ENCODE measurements at regions not wholly inside any gene's neighbourhood (a gene's known extent, or its start where the extent isn't known, plus 50 kb on each side); places are given as distances from the start of the nearest gene placed in this dataset.

GRCh38 chr3:64454768-64455167 is 229.5 kb upstream of the PRICKLE2 start:
- intact Hi-C loops (cut with micrococcal nuclease; ENCODE audit: unreplicated experiment), result no loop called here
- Histone ChIP-seq H3K27ac (ENCODE audit: low read depth, low read length, poor library complexity, severe bottlenecking) (no peak overlapping the region), H3K4me3 (ENCODE audit: low read depth, low read length, poor library complexity, severe bottlenecking) (no peak overlapping the region), H3K9me3 (ENCODE audit: low read depth, low read length, poor library complexity, severe bottlenecking) (no peaks in the 10 kb centered on the region), H3K4me1 (ENCODE audit: insufficient read depth, low read length, poor library complexity, severe bottlenecking) (no peaks in the 10 kb centered on the region), H3K27me3 (replicated peaks; ENCODE audit: insufficient read depth, low read depth, low read length, poor library complexity) (peaks cover 4% of the 10 kb centered on the region), H3K36me3 (ENCODE audit: insufficient read depth, low read length, poor library complexity, severe bottlenecking) (no peaks in the 10 kb centered on the region)
- ChIA-PET CTCF (no interaction called here), POLR2A (ENCODE audit: low non-redundant PET) (no interaction called here)
- no peak for DNase-seq (ENCODE audit: low spot score)
- no TSS peak for BruUV-seq (replicated peaks)
- TF ChIP-seq EZH2 (IDR thresholded peaks at IDR 0.05; ENCODE audit: borderline replicate concordance, low read depth, low read length, poor library complexity, severe bottlenecking) (no peak), CTCF (conservative IDR thresholded peaks at IDR 0.05; ENCODE audit: low read depth, low read length) (no peak)

DNA sequence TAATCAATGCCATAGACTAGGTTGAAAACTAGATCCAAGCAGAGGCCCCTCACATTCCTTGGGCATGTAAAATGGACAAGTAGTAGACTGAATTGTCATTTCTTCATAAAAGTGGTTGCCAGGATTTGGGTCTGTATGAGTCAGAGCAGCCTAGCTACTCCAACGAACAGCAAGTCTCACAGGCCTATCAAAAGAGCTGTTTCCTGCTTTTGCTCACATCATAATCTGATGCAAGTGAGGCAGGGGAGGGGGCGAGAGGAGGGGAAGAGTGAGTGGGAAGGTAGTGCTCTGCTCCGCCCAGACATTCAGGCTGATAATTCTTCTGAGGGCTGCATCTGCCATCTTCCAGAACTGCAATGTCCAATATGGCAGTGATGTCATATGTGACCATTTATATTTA is 228.9 kb upstream of the PRICKLE2 start:
- Histone ChIP-seq H3K27ac (ENCODE audit: low read depth, low read length, poor library complexity, severe bottlenecking) (no peak overlapping the region), H3K4me1 (ENCODE audit: insufficient read depth, low read length, poor library complexity, severe bottlenecking) (no peaks in the 10 kb centered on the region), H3K9me3 (ENCODE audit: low read depth, low read length, poor library complexity, severe bottlenecking) (no peaks in the 10 kb centered on the region), H3K27me3 (replicated peaks; ENCODE audit: insufficient read depth, low read depth, low read length, poor library complexity) (peaks cover 10% of the 10 kb centered on the region), H3K4me3 (ENCODE audit: low read depth, low read length, poor library complexity, severe bottlenecking) (no peak overlapping the region), H3K36me3 (ENCODE audit: insufficient read depth, low read length, poor library complexity, severe bottlenecking) (no peaks in the 10 kb centered on the region)
- intact Hi-C loops (cut with micrococcal nuclease; ENCODE audit: unreplicated experiment), result no loop called here
- CTCF ChIA-PET, result no interaction called here
- DNase-seq (ENCODE audit: low spot score), result no peak
- no TSS peak for BruUV-seq (replicated peaks)
- POLR2A ChIA-PET (ENCODE audit: low non-redundant PET), result no interaction called here
- TF ChIP-seq CTCF (conservative IDR thresholded peaks at IDR 0.05; ENCODE audit: low read depth, low read length) (no peak), EZH2 (IDR thresholded peaks at IDR 0.05; ENCODE audit: borderline replicate concordance, low read depth, low read length, poor library complexity, severe bottlenecking) (no peak)

DNA sequence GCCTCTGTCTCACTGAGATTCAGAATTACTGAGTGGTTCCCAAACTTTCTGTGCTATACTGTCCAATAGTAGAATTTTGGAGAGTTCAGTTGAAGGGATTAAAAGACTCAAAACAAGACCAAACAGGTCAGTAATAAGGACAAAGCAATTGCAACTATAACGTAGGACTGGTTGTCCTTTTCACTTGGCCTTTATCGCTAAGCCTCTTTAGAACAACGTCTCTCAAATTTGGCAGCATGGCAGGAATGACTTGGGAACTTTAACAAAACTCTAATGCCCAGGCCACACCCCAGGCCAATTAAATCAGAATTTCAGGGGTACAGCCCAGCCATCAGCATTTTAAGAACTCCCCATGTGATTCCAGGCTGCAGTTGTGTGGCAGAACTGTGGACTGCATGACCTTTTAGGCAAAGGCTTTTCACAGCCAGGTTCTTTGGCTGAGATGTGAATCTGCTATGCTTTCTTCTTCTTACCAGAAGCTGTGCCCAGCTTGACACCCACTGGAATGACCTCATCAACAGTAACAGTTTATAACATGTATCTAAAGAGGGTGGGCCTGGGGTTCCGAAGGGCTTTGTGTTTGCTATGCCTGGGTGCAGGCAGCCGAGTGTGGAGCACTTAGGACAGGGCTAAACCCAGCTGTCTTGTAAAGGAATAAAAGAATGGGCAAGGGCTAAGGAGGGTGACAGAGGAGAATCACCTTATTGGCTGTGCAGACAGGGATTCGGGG is 226.2 kb upstream of the PRICKLE2 start:
- no TSS peak for BruUV-seq (replicated peaks)
- ChIA-PET CTCF (no interaction called here), POLR2A (ENCODE audit: low non-redundant PET) (interaction anchor here (0.6 kb wide), 1 partner anchor 970 kb away, joined by 6 read pairs; no protein-coding TSS in a partner anchor)
- no peak for DNase-seq (ENCODE audit: low spot score)
- no peaks in the 10 kb centered on the region for H3K4me1 ChIP-seq (ENCODE audit: insufficient read depth, low read length, poor library complexity, severe bottlenecking)
- H3K27me3 ChIP-seq (replicated peaks; ENCODE audit: insufficient read depth, low read depth, low read length, poor library complexity), result peaks cover 35% of the 10 kb centered on the region
- H3K27ac ChIP-seq (ENCODE audit: low read depth, low read length, poor library complexity, severe bottlenecking), result no peak overlapping the region
- H3K9me3 ChIP-seq (ENCODE audit: low read depth, low read length, poor library complexity, severe bottlenecking), result no peaks in the 10 kb centered on the region
- TF ChIP-seq CTCF (conservative IDR thresholded peaks at IDR 0.05; ENCODE audit: low read depth, low read length) (no peak), EZH2 (IDR thresholded peaks at IDR 0.05; ENCODE audit: borderline replicate concordance, low read depth, low read length, poor library complexity, severe bottlenecking) (no peak)
- intact Hi-C loops (cut with micrococcal nuclease; ENCODE audit: unreplicated experiment), result no loop called here
- no peaks in the 10 kb centered on the region for H3K36me3 ChIP-seq (ENCODE audit: insufficient read depth, low read length, poor library complexity, severe bottlenecking)
- H3K4me3 ChIP-seq (ENCODE audit: low read depth, low read length, poor library complexity, severe bottlenecking), result no peak overlapping the region

All from A673 (cell line).